Subcutaneous abdominal adipose tissue (tissue), 5 donors: ENCODE measurements at regions not wholly inside any gene's neighbourhood (a gene's known extent, or its start where the extent isn't known, plus 50 kb on each side); places are given as distances from the start of the nearest gene placed in this dataset.

Source experiments
- H3K27ac ChIP-seq: one replicate; pipeline ENCODE4 v1.7.0; 2013; ENCODE audit warnings: low read depth, mild to moderate bottlenecking, inconsistent platforms, low read length, moderate library complexity
- H3K27me3 ChIP-seq, 5 donors: one replicate each; pipeline ENCODE4 v1.7.0; 2013; ENCODE audit warnings: low read length in 5 of 5, inconsistent platforms in 1 of 5; ENCODE audit not compliant: control insufficient read depth in 5 of 5, insufficient read depth in 4 of 5
- H3K36me3 ChIP-seq, 5 donors: one replicate each; pipeline ENCODE4 v1.7.0; 2013; ENCODE audit warnings: low read length in 5 of 5; ENCODE audit not compliant: control insufficient read depth in 5 of 5, insufficient read depth in 5 of 5
- H3K4me1 ChIP-seq, 5 donors: one replicate each; pipeline ENCODE4 v1.7.0; 2013; ENCODE audit warnings: low read length in 5 of 5, mild to moderate bottlenecking in 3 of 5, moderate library complexity in 1 of 5; ENCODE audit not compliant: control insufficient read depth in 5 of 5, insufficient read depth in 5 of 5
- H3K4me3 ChIP-seq, 5 donors: one replicate each; pipeline ENCODE4 v1.7.0; 2013; ENCODE audit warnings: low read length in 5 of 5, low read depth in 1 of 5
- H3K9ac ChIP-seq, 5 donors: one replicate each; pipeline ENCODE4 v1.7.0; 2013; ENCODE audit warnings: low read length in 5 of 5, mild to moderate bottlenecking in 4 of 5, moderate library complexity in 3 of 5
- H3K9me3 ChIP-seq, 5 donors: one replicate each; pipeline ENCODE4 v1.7.0; 2013; ENCODE audit warnings: low read length in 5 of 5; ENCODE audit not compliant: control insufficient read depth in 5 of 5
- donor health status: healthy.
- donor health status: healthy.
- donor health status: healthy.
- donor health status: healthy.
- donor health status: healthy.

GRCh38 chr20:51969191-51969590, 166.9 kb upstream of the SALL4 start:
- Histone ChIP-seq H3K27ac (no peak overlapping the region), H3K36me3 (no peaks in the 10 kb centered on the region), H3K9ac (no peak overlapping the region), H3K4me1 (no peaks in the 10 kb centered on the region), H3K4me3 (no peak overlapping the region), H3K9me3 (no peaks in the 10 kb centered on the region), H3K27me3 (no peaks in the 10 kb centered on the region)

- no peaks in the 10 kb centered on the region for H3K4me1 ChIP-seq
- H3K9ac ChIP-seq: no peak overlapping the region
- H3K36me3 ChIP-seq: no peaks in the 10 kb centered on the region
- no peak overlapping the region for H3K27ac ChIP-seq
- no peaks in the 10 kb centered on the region for H3K27me3 ChIP-seq
- H3K4me3 ChIP-seq: no peak overlapping the region
- no peaks in the 10 kb centered on the region for H3K9me3 ChIP-seq
These were observed 165.8 kb upstream of the SALL4 start for GRCh38 chr20:51968151-51968550.

- no peaks in the 10 kb centered on the region for H3K27me3 ChIP-seq
- no peaks in the 10 kb centered on the region for H3K4me1 ChIP-seq
- H3K4me3 ChIP-seq: no peak overlapping the region
- no peak overlapping the region for H3K9ac ChIP-seq
- H3K36me3 ChIP-seq: no peaks in the 10 kb centered on the region
- no peak overlapping the region for H3K27ac ChIP-seq
- H3K9me3 ChIP-seq: no peaks in the 10 kb centered on the region
These were observed 164.1 kb upstream of the SALL4 start for GRCh38 chr20:51966296-51966971.

DNA sequence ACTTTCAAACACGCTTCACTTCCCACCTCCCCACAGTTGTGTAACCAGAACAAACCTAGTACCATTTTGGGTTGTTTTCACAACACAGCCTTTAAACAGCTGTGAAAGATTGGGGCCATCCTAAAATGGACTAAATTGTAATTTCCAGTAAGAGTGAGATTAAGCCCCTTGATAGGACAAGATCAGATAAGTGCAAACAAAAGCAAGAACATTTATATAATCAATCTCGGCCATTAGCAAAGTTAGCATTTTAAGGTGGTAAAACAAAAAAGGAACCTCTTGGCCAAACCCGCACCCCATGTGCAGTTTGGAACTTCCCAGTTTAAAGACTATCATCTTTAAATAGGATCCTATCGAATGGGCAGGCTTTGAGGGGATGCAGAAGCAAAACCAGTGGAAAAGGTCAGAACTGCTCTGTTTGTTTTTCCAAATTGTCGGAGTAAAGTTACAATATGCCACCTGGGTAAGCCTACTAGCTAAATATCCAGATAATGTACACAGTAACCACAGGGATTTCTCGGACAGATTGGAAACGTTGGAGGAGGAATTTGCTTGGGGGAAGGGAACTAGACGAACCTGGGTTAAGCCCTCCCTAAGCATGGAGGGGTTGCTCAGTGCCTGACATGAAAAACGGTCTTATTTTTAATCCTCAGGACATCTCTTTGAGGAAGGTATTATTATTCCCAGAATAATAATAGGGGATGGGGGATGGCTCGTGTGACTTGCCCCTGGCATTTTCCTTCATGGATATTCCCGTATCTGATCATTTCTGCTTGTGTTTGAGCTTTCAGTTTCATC, 159.8 kb upstream of the SALL4 start:
- Histone ChIP-seq H3K36me3 (no peaks in the 10 kb centered on the region), H3K27ac (no peak overlapping the region), H3K9me3 (no peaks in the 10 kb centered on the region), H3K9ac (no peak overlapping the region), H3K4me1 (no peaks in the 10 kb centered on the region), H3K27me3 (no peaks in the 10 kb centered on the region), H3K4me3 (no peak overlapping the region)

DNA sequence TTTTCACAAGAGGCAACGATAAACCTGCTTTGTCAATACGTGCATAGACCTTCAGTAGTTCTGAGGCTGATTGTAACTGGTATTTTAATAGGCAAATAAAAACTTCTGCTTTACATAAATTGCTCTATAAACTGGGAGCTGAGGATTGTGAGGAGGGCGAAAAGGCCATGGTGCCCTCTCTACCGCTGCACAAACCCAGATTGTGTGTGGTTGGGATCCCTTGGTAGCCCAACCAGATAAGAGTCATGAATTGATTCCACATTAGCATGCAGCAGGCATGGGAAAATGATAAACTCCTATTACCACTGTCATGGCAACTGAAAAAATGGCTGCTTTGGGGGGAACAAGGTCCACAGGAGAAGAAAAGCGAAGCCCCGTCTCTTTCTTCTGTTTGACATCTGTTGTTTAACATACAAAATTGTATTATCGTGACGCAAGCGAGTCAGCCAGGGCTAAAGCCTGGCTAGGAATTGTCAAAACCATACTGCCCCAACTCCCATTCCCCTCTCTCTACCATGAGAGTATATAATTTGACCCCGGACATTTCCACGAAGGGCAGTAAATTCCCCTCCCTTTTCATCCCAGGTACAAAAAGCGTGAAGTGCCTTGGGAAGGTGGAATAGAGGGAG, 157.8 kb upstream of the SALL4 start:
- no peaks in the 10 kb centered on the region for H3K27me3 ChIP-seq
- no peaks in the 10 kb centered on the region for H3K9me3 ChIP-seq
- H3K4me3 ChIP-seq: no peak overlapping the region
- H3K36me3 ChIP-seq: no peaks in the 10 kb centered on the region
- no peak overlapping the region for H3K27ac ChIP-seq
- no peaks in the 10 kb centered on the region for H3K4me1 ChIP-seq
- H3K9ac ChIP-seq: no peak overlapping the region

DNA sequence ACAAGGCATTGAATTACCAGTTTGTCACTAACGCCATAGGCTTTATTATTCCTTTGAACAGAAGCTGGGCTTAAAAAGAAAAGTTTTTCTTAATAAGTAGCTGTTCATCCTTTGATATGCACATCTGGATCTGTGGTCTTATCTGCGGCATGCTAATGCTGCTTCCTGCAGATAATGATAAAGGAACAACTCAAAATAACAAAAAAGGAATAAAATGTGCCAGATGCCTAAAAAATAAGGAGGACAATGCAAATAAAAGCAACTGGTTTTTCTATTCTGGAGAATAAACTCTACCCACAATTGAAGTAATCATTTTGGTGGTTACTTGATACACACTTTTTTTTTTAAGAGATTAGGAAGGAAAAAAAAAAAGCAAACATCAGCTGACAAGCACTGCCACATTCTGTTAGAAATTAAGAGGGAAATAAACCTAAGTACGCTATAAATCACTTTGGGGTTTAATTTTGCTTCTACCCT, 156.8 kb upstream of the SALL4 start:
- no peak overlapping the region for H3K9ac ChIP-seq
- no peak overlapping the region for H3K4me3 ChIP-seq
- no peaks in the 10 kb centered on the region for H3K36me3 ChIP-seq
- no peaks in the 10 kb centered on the region for H3K27me3 ChIP-seq
- H3K4me1 ChIP-seq: no peaks in the 10 kb centered on the region
- no peak overlapping the region for H3K27ac ChIP-seq
- H3K9me3 ChIP-seq: no peaks in the 10 kb centered on the region

- no peaks in the 10 kb centered on the region for H3K27me3 ChIP-seq
- H3K9ac ChIP-seq: no peak overlapping the region
- H3K9me3 ChIP-seq: no peaks in the 10 kb centered on the region
- H3K4me3 ChIP-seq: no peak overlapping the region
- H3K4me1 ChIP-seq: no peaks in the 10 kb centered on the region
- no peaks in the 10 kb centered on the region for H3K36me3 ChIP-seq
- no peak overlapping the region for H3K27ac ChIP-seq
These were observed 156.1 kb upstream of the SALL4 start for GRCh38 chr20:51958099-51959065.

GRCh38 chr20:51955756-51956155, 153.4 kb upstream of the SALL4 start:
- H3K27me3 ChIP-seq: no peaks in the 10 kb centered on the region
- no peak overlapping the region for H3K27ac ChIP-seq
- no peaks in the 10 kb centered on the region for H3K4me1 ChIP-seq
- H3K36me3 ChIP-seq: no peaks in the 10 kb centered on the region
- H3K4me3 ChIP-seq: no peak overlapping the region
- H3K9me3 ChIP-seq: no peaks in the 10 kb centered on the region
- H3K9ac ChIP-seq: no peak overlapping the region

GRCh38 chr20:51953731-51954340, 151.5 kb upstream of the SALL4 start:
- Histone ChIP-seq H3K27me3 (no peaks in the 10 kb centered on the region), H3K36me3 (no peaks in the 10 kb centered on the region), H3K27ac (no peak overlapping the region)

More at GRCh38 chr20:51953731-51954340, 151.5 kb upstream of the SALL4 start:
- H3K4me1 ChIP-seq: no peaks in the 10 kb centered on the region
- H3K4me3 ChIP-seq: no peak overlapping the region
- H3K9ac ChIP-seq: no peak overlapping the region
- H3K9me3 ChIP-seq: no peaks in the 10 kb centered on the region
